HCT116 (cell line): ENCODE measurements at regions not wholly inside any gene's neighbourhood (a gene's known extent, or its start where the extent isn't known, plus 50 kb on each side); places are given as distances from the start of the nearest gene placed in this dataset.

ENCODE experiments used
- CTCF ChIP-seq, 3 experiments: fragments of 200-600 bp in 1 of 3; sonication (generic) in 1 of 3; IDR thresholded peaks in 2 of 3; conservative IDR thresholded peaks in 1 of 3; 2 replicates each; pipeline ENCODE4 v1.5.1; 2012 to 2017; ENCODE audit warnings: low read depth in 2 of 3, low read length in 2 of 3, antibody characterized with exemption in 1 of 3, borderline replicate concordance in 1 of 3, control low read depth in 1 of 3, mild to moderate bottlenecking in 1 of 3, mixed read lengths in 1 of 3, mixed run types in 1 of 3, moderate library complexity in 1 of 3; ENCODE audit not compliant: insufficient read depth in 1 of 3
- EGR1 ChIP-seq: IDR thresholded peaks from 2 replicates; pipeline ENCODE4 v1.6.1; 2012; ENCODE audit warnings: low read depth
- EZH2 ChIP-seq: fragments of 200-600 bp; sonication (generic); IDR thresholded peaks from 2 replicates; pipeline ENCODE4 v1.6.1; 2017; ENCODE audit warnings: antibody characterized with exemption, mixed run types
- FOSL1 ChIP-seq: IDR thresholded peaks from 2 replicates; pipeline ENCODE4 v1.6.1; 2012; ENCODE audit warnings: low read depth
- MAX ChIP-seq: IDR thresholded peaks from 2 replicates; pipeline ENCODE4 v1.6.1; 2012
- POLR2A ChIP-seq: IDR thresholded peaks from 2 replicates; pipeline ENCODE4 v1.7.0; 2011; ENCODE audit warnings: borderline replicate concordance; ENCODE audit not compliant: insufficient read depth, insufficient read length; ENCODE audit errors: extremely low read depth
- POLR2AphosphoS5 ChIP-seq: IDR thresholded peaks from 2 replicates; pipeline ENCODE4 v1.6.1; 2011; ENCODE audit warnings: mild to moderate bottlenecking, low read depth, low read length, moderate library complexity
- RAD21 ChIP-seq: IDR thresholded peaks from 2 replicates; pipeline ENCODE4 v1.6.1; 2012; ENCODE audit warnings: low read depth, mild to moderate bottlenecking
- REST ChIP-seq: IDR thresholded peaks from 2 replicates; pipeline ENCODE4 v1.6.1; 2012; ENCODE audit warnings: low read depth
- SIN3A ChIP-seq: IDR thresholded peaks from 2 replicates; pipeline ENCODE4 v1.6.1; 2012; ENCODE audit warnings: low read depth
- YY1 ChIP-seq: IDR thresholded peaks from 2 replicates; pipeline ENCODE4 v1.6.1; 2011; ENCODE audit warnings: low read length, low read depth, moderate library complexity, mild to moderate bottlenecking; ENCODE audit not compliant: insufficient replicate concordance; ENCODE audit errors: extremely low read depth
- ZBTB33 ChIP-seq: IDR thresholded peaks from 2 replicates; pipeline ENCODE4 v1.6.1; 2011; ENCODE audit warnings: mild to moderate bottlenecking, low read length, moderate library complexity; ENCODE audit not compliant: insufficient replicate concordance; ENCODE audit errors: extremely low read depth

- TF ChIP-seq CTCF (IDR thresholded peaks at IDR 0.05 in 2 of 3, conservative IDR thresholded peaks at IDR 0.05 in 1 of 3; ENCODE audit: borderline replicate concordance in 1 of 3, insufficient read depth in 1 of 3, low read depth in 2 of 3, low read length in 2 of 3): no peak
- TF ChIP-seq SIN3A: no peak
- no peak for TF ChIP-seq POLR2A
- TF ChIP-seq YY1: no peak
- no peak for TF ChIP-seq MAX
- TF ChIP-seq EZH2: no peak
- TF ChIP-seq REST: no peak
- no peak for TF ChIP-seq RAD21
- TF ChIP-seq ZBTB33: no peak
- TF ChIP-seq POLR2AphosphoS5: no peak
- TF ChIP-seq FOSL1: no peak
- no peak for TF ChIP-seq EGR1
Observed at GRCh38 chr12:89988188-89988915, 279.7 kb upstream of the ATP2B1 start.
